Skeletal muscle cell (primary cell): ENCODE measurements at regions not wholly inside any gene's neighbourhood (a gene's known extent, or its start where the extent isn't known, plus 50 kb on each side); places are given as distances from the start of the nearest gene placed in this dataset.
"Not testable (repeated sequence)": the region's sequence is repeated elsewhere in the genome, so short reads cannot be mapped to it uniquely, and the experiment has no call there.

Experiments
- DNase-seq: peaks from one replicate; pipeline ENCODE4 v3.0.0-alpha.2; 2010; ENCODE audit warnings: low read depth
- H3K4me3 ChIP-seq: 2 replicates; pipeline ENCODE4 v1.5.1; 2011; ENCODE audit warnings: low read depth, mild to moderate bottlenecking, control low read depth, low read length, moderate library complexity

DNA sequence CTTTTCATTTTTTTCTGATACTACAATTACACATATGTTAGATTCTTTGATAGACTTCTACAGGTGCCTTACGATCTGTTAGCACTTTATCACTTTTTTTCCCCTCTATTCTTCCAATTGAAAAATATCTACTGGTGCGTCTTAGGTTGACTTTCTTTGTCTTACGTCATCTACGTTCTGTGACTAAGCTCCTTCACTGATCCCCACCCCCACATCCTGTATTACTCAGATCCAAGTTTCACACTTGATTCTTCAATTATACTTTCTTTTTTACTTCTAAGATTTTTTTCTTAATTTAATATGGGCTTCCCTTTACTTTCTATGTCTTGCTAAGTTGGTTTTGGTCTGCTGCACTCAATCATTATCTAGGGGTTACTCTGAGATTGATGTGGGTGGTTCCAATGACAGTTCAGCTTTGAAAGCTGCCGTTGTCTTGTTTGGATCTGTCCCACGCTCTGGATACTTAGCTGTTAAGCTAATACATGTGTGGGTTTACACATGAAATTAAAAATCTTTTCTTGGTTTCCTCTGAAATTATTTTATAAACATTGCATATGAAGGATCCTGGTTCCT is 1321.1 kb downstream of the RAPGEF2 start:
- no peak for DNase-seq
- no peak overlapping the region for H3K4me3 ChIP-seq

DNA sequence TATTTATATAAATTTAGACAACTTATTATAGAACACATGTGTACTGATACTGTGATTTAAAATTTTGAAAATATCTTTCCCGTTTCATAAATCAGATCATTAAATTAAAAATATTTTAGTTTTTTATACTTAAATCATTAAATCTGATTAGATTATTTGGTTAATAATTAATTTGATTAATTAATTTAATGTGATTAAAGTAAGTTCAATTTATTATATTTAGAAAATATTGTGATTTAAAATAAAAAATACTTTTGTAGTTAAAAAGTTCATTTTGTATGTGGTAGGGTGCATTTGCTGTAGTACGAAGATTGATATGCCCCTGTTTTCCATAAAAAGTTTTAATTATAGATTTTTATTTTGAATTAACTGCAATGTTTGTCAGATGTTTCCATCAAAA is 1323.4 kb downstream of the RAPGEF2 start:
- DNase-seq: no peak
- no peak overlapping the region for H3K4me3 ChIP-seq

DNA sequence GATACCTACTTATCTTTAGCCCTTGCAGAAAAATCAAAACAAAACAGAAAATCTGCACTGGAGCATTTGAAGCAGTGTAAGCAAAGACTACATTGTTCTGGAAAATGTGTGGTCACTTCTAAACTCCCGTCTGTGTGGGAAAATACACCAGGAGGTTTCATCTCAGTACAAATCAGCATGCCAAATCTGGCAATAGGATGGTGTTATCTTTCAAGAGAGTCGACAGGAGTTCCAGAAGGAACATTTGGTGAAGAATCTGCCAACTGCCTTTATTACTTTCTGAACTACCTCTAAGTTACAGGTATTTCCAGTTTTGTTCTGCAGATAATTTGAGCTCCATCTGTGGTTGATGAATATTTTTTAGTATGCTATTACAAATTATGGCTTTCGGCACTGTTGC is 1348.0 kb downstream of the RAPGEF2 start:
- DNase-seq: no peak
- H3K4me3 ChIP-seq: no peak overlapping the region

DNA sequence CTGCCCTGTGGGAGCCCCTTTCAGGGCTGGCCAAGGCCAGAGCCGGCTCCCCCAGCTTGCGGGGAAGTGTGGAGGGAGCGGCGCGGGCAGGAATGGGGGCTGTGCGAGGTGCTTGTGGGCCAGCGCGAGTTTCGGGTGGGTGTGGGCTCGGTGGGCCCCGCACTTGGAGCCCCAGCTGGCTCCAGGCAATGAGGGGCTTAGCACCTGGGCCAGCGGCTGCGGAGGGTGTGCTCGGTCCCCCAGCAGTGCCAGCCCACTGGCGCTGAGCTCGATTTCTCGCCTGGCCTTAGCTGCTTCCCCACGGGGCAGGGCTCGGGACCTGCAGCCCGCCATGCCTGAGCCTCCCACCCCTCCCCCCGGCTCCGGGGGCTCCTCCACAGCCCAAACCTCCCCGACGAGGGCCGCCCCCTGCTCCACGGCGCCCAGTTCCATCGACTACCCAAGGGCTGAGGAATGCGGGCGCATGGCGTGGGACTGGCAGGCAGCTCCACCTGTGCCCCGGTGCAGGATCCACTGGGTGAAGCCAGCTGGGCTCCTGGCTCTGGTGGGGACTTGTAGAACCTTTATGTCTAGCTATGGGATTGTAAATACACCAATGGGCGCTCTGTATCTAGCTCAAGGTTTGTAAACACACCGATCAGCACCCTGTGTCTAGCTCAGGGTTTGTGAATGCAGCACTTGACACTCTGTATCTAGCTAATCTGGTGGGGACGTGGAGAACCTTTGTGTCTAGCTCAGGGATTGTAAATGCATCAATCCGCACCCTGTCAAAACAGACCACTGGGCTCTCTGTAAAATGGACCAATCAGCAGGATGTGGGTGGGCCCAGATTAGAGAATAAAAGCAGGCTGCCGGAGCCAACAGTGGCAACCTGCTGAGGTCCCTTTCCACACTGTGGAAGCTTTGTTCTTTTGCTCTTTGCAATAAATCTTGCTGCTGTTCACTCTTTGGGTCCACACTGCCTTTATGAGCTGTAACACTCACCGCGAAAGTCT is 1379.1 kb downstream of the RAPGEF2 start:
- not testable (repeated sequence) for DNase-seq, H3K4me3 ChIP-seq

DNA sequence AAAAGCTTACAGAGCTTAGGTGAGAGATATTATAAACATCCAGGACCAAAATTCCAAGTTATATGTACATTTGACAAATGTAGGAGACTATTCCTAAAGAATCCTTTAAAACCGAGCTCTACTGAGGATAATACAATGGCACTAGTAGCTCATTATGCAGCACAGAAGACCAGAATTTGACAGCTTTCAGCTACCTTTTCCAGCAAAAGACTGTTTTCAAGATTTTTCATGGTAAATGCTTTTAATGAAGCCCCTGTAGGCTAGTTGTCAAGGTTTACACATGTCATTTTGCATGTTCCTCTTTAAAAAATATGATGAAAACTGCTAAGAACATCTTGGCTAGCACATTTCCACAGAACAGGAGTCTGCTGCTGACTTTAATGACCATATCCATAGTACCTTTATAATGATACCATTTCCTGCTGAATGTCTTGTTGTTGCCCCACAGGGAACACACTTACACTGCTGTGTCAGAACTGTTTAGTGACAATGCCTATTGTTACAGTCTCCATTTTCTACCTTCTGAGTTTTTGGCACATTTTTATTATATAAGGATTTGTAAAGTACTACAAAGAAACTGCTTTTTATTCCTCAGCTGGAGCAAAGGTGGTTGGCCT is 1382.3 kb downstream of the RAPGEF2 start:
- H3K4me3 ChIP-seq: no peak overlapping the region
- DNase-seq: no peak

DNA sequence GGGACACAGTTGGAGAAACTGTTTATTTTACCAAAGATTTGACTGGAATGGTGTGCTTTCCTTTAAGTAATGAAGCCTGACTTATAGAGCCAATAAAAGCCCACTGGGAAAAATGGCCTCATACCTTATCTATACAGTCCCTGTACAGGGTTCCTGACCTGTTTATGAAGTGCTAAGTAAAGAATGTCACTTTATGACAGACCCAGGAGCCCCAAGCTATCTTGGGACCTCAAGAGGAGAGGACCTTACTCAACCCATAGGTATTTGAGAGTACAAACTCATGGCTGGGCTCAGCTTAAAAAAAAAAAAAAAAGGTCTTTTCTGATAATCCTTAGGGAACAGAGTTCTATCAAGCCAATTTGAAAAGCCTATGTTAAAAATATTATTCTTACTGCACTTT is 1389.3 kb downstream of the RAPGEF2 start:
- no peak for DNase-seq
- no peak overlapping the region for H3K4me3 ChIP-seq

DNA sequence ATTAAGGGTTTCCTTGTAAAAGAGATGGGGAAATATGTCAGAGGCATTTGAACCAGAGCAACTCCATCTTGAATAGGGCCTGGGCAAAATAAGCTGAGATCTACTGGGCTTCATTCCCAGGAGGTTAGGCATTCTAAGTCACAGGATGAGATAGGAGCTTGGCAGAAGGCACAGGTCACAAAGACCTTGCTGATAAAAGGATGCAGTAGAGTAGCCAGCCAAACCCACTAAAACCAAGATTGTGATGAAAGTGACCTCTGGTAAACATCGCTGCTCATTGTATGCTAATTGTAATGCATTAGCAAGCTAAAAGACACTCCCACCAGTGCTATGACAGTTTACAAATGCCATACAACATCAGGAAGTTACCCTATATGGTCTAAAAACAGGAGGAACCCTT is 1390.3 kb downstream of the RAPGEF2 start:
- DNase-seq: no peak

DNA sequence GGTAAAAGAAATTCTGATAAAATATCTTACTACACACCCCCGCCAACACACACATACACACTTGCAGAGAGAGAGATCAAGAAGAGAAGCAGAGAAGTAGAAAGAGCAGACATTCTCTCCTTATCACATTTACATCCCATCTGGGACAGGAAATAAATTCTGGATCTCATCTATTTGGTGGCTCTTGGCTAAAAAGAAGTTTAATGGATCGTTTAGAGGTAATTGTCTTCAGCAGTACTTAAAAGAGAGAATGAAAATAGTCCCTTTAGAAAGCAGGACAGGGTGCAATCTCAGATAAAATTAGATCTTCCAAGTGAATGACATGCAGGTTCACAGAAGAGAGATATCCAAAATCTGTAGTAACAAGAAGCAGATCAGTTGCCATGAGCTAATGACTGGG is 1392.5 kb downstream of the RAPGEF2 start:
- no peak for DNase-seq
- no peak overlapping the region for H3K4me3 ChIP-seq

More for the DNA sequence above, 1390.3 kb downstream of the RAPGEF2 start:
- no peak overlapping the region for H3K4me3 ChIP-seq

DNA sequence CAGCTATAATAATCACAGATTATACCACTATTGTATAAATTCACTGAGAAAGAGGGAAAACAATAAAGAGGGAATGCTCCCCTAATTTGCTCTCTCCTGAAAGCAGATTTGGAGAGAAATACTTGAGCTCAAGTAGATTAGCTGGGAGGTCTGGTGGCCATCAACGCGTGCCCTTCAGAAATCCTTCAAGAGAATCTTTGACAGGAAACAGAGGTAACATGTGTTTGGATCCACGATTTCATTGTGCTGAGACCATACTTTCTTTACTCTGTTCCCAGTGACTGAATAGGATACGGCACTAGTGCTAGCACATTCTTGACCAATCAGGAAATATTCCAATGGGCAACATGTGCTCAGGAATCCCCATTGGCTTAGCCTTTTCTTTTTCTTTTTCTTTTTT is 1395.3 kb downstream of the RAPGEF2 start:
- no peak overlapping the region for H3K4me3 ChIP-seq

DNA sequence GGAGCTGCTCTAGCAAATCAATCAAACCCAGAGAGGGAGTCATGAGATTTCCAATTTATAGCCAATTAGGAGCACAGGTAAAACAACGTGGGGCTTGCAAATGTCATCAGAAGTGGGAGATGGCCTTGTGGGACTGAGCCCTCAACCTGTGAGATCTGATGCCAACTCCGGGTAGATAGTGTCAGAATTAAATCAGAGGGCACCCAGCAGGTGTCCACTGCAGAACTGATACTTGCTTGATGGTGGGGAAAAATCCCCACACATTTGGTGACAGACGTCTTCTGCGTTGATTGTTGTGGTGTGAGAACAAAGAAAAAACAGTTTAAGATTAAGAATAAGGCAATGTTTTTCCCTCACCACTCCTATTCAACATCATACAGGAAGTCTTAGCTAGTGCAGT is 1402.8 kb downstream of the RAPGEF2 start:
- H3K4me3 ChIP-seq: no peak overlapping the region
- DNase-seq: no peak

More for the DNA sequence above, 1395.3 kb downstream of the RAPGEF2 start:
- no peak for DNase-seq

DNA sequence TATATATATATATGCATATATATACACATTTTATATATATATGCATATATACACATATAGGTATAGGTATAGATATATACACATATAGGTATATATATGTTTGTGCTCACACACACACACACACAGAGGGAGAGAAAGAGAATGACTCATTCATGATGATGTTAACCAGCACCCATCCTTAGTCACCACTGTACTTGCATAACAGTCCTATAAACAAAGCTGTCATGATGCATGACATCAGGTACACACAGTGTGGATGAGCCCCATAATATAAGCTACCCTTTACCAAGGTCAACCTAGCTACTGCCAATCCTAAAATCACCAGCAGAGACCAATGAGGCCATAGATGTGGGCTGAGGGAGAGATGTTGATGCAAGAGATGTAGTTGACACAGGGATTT is 1408.0 kb downstream of the RAPGEF2 start:
- peak; percentile 61 for DNase-seq
- no peak overlapping the region for H3K4me3 ChIP-seq

DNA sequence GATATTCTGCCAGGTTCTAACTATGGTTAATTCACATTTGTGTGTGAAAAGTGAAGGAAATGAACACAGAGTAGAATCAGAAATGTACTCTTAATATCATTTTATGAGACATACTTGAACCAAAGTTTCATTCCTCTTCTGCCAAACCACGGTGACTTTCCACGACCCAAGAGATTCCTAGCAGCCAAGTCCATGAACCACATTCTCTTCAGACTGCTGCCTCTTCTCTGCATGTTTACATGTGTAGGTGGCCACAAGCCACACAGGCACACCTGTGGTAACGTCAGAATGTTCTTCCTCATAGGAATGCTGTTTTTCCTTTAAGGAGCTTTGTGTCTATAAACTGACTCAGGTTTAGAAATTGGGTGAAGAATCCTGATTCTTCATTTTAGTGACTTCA is 1411.2 kb downstream of the RAPGEF2 start:
- H3K4me3 ChIP-seq: no peak overlapping the region
- no peak for DNase-seq

DNA sequence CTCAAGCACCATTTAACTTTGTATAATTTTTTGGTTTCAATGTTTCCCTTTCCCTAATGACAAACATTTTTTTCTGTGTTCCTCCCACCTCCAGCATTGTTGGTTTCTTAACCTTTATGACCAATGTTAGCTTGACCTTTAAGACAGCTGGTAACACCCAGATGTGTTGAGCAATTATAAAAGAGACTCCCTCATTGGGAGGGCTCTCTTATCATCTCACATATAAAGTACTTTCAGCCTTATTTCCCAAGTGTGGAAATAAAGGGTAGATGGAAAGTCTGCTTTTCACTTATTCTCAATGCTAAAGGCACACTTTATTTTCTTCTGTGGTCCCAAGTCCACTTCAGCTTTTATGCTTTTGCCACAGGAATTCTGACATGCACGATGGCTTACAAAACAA is 1420.4 kb downstream of the RAPGEF2 start:
- no peak overlapping the region for H3K4me3 ChIP-seq
- no peak for DNase-seq

DNA sequence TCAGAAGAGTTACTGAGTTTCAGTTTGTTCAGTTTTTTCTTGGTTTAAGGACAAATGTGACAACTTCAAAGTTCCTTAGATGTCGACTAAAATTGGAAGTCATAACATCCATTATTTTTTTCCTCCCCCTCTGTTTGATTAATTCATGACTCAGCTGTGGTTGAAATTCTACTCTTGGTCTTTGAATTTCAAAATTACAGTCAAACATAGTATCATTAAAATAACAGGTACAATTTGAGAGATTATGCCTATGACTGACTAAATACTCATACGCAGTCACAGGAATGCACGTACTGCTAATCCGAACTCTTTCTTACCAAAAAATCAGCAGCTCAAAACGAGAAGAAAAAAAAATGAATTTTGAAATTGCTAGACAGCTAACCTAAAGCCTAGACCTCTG is 1434.8 kb downstream of the RAPGEF2 start:
- H3K4me3 ChIP-seq: no peak overlapping the region
- DNase-seq: no peak

DNA sequence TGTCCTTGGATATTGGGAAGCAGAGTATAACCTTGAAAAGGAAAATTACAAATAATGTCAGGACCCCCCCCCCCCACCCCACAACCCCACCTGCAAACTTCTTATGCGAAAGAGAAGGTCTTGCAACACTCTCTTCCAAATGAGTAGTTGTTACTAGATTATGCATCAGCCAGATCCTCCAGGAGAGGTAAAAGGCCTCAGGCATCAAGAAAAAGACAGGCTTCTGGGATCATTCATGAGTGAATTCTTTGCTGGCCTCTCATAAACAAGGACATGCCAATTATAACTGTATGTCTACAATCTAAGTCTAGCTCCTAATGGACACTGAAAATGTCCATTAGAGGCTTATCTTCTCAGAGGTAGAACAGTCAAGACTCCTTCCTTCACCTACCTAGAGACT is 1443.3 kb downstream of the RAPGEF2 start:
- no peak for DNase-seq
- no peak overlapping the region for H3K4me3 ChIP-seq

DNA sequence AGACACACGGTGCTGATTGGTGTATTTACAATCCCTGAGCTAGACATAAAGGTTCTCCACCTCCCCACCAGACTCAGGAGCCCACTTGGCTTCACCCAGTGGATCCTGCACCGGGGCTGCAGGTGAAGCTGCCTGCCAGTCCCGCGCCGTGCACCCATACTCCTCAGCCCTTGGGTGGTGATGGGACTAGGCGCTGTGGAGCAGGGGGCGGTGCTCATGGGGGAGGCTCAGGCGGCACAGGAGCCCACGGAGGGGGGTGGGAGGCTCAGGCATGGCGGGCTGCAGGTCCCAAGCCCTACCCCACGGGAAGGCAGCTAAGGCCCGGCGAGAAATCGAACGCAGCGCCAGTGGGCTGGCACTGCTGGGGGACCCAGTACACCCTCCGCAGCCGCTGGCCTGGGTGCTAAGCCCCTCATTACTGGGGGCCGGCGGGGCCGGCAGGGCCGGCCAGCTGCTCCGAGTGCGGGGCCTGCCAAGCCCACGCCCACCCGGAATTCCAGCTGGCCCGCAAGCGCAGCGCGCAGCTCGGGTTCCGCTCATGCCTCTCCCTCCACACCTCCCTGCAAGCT is 1447.2 kb downstream of the RAPGEF2 start:
- not testable (repeated sequence) for DNase-seq, H3K4me3 ChIP-seq

DNA sequence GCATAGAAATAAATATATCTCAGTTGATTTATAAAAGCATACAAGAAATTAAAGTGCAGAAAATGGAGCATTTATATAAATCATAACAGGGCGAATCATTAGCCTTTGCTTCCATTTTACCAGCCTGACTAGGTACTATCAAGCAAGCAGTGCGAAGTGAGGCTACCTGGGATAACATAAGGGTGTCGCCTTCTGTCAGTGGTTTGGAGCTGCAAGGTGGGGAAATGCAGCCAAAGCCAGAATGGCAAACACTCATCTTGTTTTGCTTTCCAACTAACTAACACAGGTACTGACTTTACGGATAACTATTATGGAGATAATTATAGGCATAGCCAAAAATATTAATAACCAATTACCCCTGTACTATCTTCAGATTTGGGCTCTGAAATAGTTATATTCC is 1459.8 kb downstream of the RAPGEF2 start:
- H3K4me3 ChIP-seq: no peak overlapping the region
- no peak for DNase-seq

DNA sequence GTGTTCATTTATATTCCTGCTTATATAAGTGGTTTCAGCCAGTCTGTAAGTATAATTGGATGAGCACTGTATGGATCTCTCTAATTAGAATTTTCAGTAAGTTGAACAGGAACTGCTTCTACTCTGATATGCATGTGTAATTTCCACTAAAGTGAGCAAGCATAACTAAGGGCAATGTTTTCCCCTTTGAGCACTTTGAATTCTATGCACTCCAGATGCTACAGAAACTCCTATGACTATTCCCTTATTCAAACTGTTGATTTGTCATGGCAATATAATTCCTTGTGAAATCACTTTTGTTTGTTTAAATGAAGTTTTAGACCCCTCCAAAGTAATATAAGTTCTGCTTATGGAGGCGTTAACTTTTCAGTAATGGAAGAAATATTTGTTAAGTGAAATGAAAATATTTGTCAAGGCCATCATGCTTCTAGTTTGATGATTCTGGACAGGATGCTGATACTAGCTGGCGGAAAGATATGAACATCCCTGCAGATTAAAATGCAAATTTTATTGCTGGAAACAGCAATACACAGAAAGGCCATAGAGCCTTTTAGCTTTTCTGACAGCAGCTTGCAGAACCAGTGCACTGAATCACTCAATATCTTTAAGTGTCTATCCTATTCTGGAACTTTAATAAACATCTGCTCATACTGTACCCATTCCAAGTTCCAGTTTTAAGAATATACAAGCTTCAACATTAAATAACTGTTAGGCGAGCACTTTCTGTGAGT is 1460.8 kb downstream of the RAPGEF2 start:
- no peak for DNase-seq
- no peak overlapping the region for H3K4me3 ChIP-seq

DNA sequence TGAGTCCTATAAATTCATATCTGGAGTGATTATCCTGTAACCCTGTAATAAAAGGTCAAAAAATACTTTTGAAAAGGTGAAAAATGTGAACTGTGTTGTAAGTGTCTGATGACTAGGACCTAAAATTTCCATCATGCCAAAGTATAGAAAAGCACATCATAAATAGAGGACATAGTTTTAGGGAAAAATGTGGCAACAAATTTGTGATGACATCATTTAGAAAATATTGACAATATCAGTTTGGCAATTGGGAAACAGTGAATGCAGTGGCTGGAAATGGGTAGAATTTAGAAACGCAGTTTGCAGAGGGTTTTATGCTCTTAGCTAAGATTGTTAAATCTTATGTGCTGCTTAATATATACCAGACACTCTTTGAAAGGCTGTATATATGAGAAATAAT is 1464.8 kb downstream of the RAPGEF2 start:
- DNase-seq: no peak

DNA sequence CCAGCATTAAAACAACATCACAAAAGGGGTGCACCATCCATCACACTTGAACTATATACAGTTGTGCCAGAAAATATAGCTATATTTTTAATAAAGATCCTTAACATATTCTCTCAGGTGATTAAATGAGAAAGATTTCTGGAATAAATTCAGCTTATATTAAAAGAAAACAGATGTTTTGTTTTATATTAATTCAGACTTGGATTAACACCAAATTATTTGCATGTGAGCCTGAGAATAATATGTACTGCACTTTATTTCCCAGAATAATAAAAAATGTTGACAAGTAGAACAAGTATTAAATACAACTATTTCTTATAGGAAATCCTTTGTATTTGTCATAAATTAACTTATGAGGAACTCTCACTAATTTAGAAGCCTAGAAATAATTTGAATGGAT is 1467.4 kb downstream of the RAPGEF2 start:
- DNase-seq: no peak
- no peak overlapping the region for H3K4me3 ChIP-seq

More for the DNA sequence above, 1464.8 kb downstream of the RAPGEF2 start:
- no peak overlapping the region for H3K4me3 ChIP-seq
